Aorta (tissue), 5 donors: ENCODE measurements at regions not wholly inside any gene's neighbourhood (a gene's known extent, or its start where the extent isn't known, plus 50 kb on each side); places are given as distances from the start of the nearest gene placed in this dataset.

ENCODE experiments used
- ATAC-seq: fragments of 200-7000 bp; cut with Tn5 transposase; one replicate; pipeline ENCODE4 v1.9.1; 2022; ENCODE audit warnings: moderate library complexity; ENCODE audit not compliant: low FRiP score
- DNase-seq, 2 donors: peaks; one replicate each; pipeline ENCODE4 v3.0.0-alpha.2; 2020
- H3K27ac ChIP-seq, 2 donors: one replicate each; pipeline ENCODE4 v1.5.1; 2013; ENCODE audit warnings: low read length in 2 of 2, mild to moderate bottlenecking in 2 of 2, moderate library complexity in 2 of 2, control low read depth in 1 of 2, inconsistent platforms in 1 of 2, low read depth in 1 of 2
- H3K27me3 ChIP-seq, 2 donors: one replicate each; pipeline ENCODE4 v1.6.1; 2013; ENCODE audit warnings: control low read depth in 1 of 2, low read length in 1 of 2, mild to moderate bottlenecking in 1 of 2, moderate library complexity in 1 of 2; ENCODE audit not compliant: insufficient read depth in 2 of 2, control insufficient read depth in 1 of 2
- H3K36me3 ChIP-seq, 2 donors: one replicate each; pipeline ENCODE4 v1.6.1; 2013; ENCODE audit warnings: control low read depth in 1 of 2, low read length in 1 of 2, mild to moderate bottlenecking in 1 of 2; ENCODE audit not compliant: insufficient read depth in 2 of 2, control insufficient read depth in 1 of 2
- H3K4me1 ChIP-seq, 2 donors: one replicate each; pipeline ENCODE4 v1.6.1; 2013; ENCODE audit warnings: low read length in 2 of 2, control low read depth in 1 of 2, mild to moderate bottlenecking in 1 of 2, moderate library complexity in 1 of 2; ENCODE audit not compliant: insufficient read depth in 2 of 2, control insufficient read depth in 1 of 2
- H3K4me3 ChIP-seq, 2 donors: one replicate each; pipeline ENCODE4 v1.5.1; 2013; ENCODE audit warnings: low read length in 2 of 2, control low read depth in 1 of 2, mild to moderate bottlenecking in 1 of 2
- H3K9me3 ChIP-seq: one replicate; pipeline ENCODE4 v1.6.1; 2013; ENCODE audit warnings: mild to moderate bottlenecking, low read length; ENCODE audit not compliant: control insufficient read depth
- WGBS, 2 donors: extraction: QIAGEN DNeasy Blood & Tissue Kit; methylation state at CpG; one replicate each; pipeline ENCODE4 v1.1.7; 2013; 5-methylcytosine and 5-hydroxymethylcytosine counted together
- intact Hi-C, 2 donors: fragments of 100-400 bp; cut with DNase I; formaldehyde crosslinking; loops; one replicate each; pipeline versions ENCODE4 v1.14.2 to v1.15.0; 2022
- donor health status: healthy with polysubstance abuse.
- donor health status: Bipolar disorder and iron deficiency.
- donor health status: DM: no; HTN: no; CAD: no.
- donor health status: DM: no; HTN: no; CAD: no.
- donor health status: DM: yes; HTN: yes; CAD: no.

GRCh38 chr18:62442391-62442790 is 80.4 kb upstream of the ZCCHC2 start:
- no peak overlapping the region for H3K4me3 ChIP-seq
- H3K9me3 ChIP-seq, result no peaks in the 10 kb centered on the region
- no peaks in the 10 kb centered on the region for H3K4me1 ChIP-seq
- no peaks in the 10 kb centered on the region for H3K36me3 ChIP-seq
- intact Hi-C loops, result no loop called here
- ATAC-seq (no peak), DNase-seq (no peak)
- no peaks in the 10 kb centered on the region for H3K27me3 ChIP-seq
- H3K27ac ChIP-seq, result no peak overlapping the region
- 93 to 96% methylated on average over 10 of the region's 10 CpGs for WGBS, 2 donors

- ATAC-seq, result no peak
- Histone ChIP-seq H3K4me1 (peaks cover 0 to under 1% of the 10 kb centered on the region in 2 donors), H3K27ac (no peak overlapping the region), H3K4me3 (no peak overlapping the region), H3K9me3 (no peaks in the 10 kb centered on the region), H3K36me3 (no peaks in the 10 kb centered on the region), H3K27me3 (no peaks in the 10 kb centered on the region)
- intact Hi-C loops, result no loop called here
- DNase-seq, result no peak
- WGBS, 2 donors, result 83 to 84% methylated on average over 4 of the region's 4 CpGs
These were observed 77.4 kb upstream of the ZCCHC2 start for GRCh38 chr18:62445386-62445917.

- Histone ChIP-seq H3K4me3 (no peak overlapping the region), H3K36me3 (no peaks in the 10 kb centered on the region), H3K9me3 (no peaks in the 10 kb centered on the region), H3K4me1 (peaks cover 3 to 4% of the 10 kb centered on the region in 2 donors), H3K27me3 (no peaks in the 10 kb centered on the region), H3K27ac (no peak overlapping the region)
- 64 to 72% methylated on average over 2 of the region's 2 CpGs for WGBS, 2 donors
- no peak for ATAC-seq
- intact Hi-C loops, result no loop called here
- no peak for DNase-seq
These were observed 76.3 kb upstream of the ZCCHC2 start for GRCh38 chr18:62446511-62446910.

GRCh38 chr18:62447652-62448051 is 75.2 kb upstream of the ZCCHC2 start:
- Histone ChIP-seq H3K36me3 (no peaks in the 10 kb centered on the region), H3K4me3 (no peak overlapping the region), H3K9me3 (no peaks in the 10 kb centered on the region), H3K27ac (no peak overlapping the region), H3K4me1 (peaks cover 3 to 4% of the 10 kb centered on the region in 2 donors), H3K27me3 (no peaks in the 10 kb centered on the region)
- 83 to 85% methylated on average over 2 of the region's 2 CpGs for WGBS, 2 donors
- intact Hi-C loops, result no loop called here
- DNase-seq (no peak), ATAC-seq (no peak)

GRCh38 chr18:62448426-62448825 is 74.4 kb upstream of the ZCCHC2 start:
- Histone ChIP-seq H3K36me3 (no peaks in the 10 kb centered on the region), H3K27me3 (no peaks in the 10 kb centered on the region), H3K4me1 (peaks cover 3 to 4% of the 10 kb centered on the region in 2 donors), H3K4me3 (no peak overlapping the region), H3K27ac (no peak overlapping the region), H3K9me3 (no peaks in the 10 kb centered on the region)
- 50 to 52% methylated on average over 6 of the region's 6 CpGs for WGBS, 2 donors
- DNase-seq (no peak), ATAC-seq (no peak)
- intact Hi-C loops, result no loop called here

- ATAC-seq (no peak), DNase-seq (no peak)
- Histone ChIP-seq H3K4me3 (no peak overlapping the region), H3K36me3 (no peaks in the 10 kb centered on the region), H3K4me1 (peaks cover 3 to 4% of the 10 kb centered on the region in 2 donors), H3K27ac (no peak overlapping the region), H3K9me3 (no peaks in the 10 kb centered on the region), H3K27me3 (no peaks in the 10 kb centered on the region)
- WGBS, 2 donors, result 97% methylated on average over 7 of the region's 7 CpGs
- intact Hi-C loops, result loop anchor here in 1 of 2 donors (5.0 kb wide), 1 partner anchor 68 kb away; no protein-coding TSS in a partner anchor
These were observed 73.2 kb upstream of the ZCCHC2 start for GRCh38 chr18:62449490-62450104.

- ATAC-seq (no peak), DNase-seq (no peak)
- no peak overlapping the region for H3K27ac ChIP-seq
- H3K9me3 ChIP-seq, result no peaks in the 10 kb centered on the region
- no peak overlapping the region for H3K4me3 ChIP-seq
- intact Hi-C loops, result loop anchor here in 1 of 2 donors (5.0 kb wide), 1 partner anchor 67 kb away; no protein-coding TSS in a partner anchor
- no peaks in the 10 kb centered on the region for H3K27me3 ChIP-seq
- H3K36me3 ChIP-seq, result no peaks in the 10 kb centered on the region
- 76 to 79% methylated on average over 5 of the region's 5 CpGs for WGBS, 2 donors
- H3K4me1 ChIP-seq, result peaks cover 3 to 4% of the 10 kb centered on the region in 2 donors
These were observed 72.7 kb upstream of the ZCCHC2 start for GRCh38 chr18:62450175-62450545.

GRCh38 chr18:62450546-62451410 is 72.0 kb upstream of the ZCCHC2 start:
- no peaks in the 10 kb centered on the region for H3K27me3 ChIP-seq
- peaks cover 3 to 4% of the 10 kb centered on the region in 2 donors for H3K4me1 ChIP-seq
- no peaks in the 10 kb centered on the region for H3K9me3 ChIP-seq
- peak; percentile 93 for ATAC-seq
- WGBS, 2 donors, result 15 to 17% methylated on average over 15 of the region's 15 CpGs
- peak overlapping the region in 1 of 2 donors; percentile 39 for H3K27ac ChIP-seq
- no peaks in the 10 kb centered on the region for H3K36me3 ChIP-seq
- peak; percentile 92 to 94 for DNase-seq
- no peak overlapping the region for H3K4me3 ChIP-seq
- intact Hi-C loops, result loop anchor here in 1 of 2 donors (5.0 kb wide), 1 partner anchor 67 kb away; no protein-coding TSS in a partner anchor
